Skin epidermis (tissue), 12 donors: ENCODE measurements at regions not wholly inside any gene's neighbourhood (a gene's known extent, or its start where the extent isn't known, plus 50 kb on each side); places are given as distances from the start of the nearest gene placed in this dataset.

ENCODE experiments used
- H3K27ac ChIP-seq, 21 experiments: fragments of 200-600 bp; sonication (generic) in 11 of 21; one replicate each; pipeline ENCODE4 v1.5.0; 2020; ENCODE audit warnings: mild to moderate bottlenecking in 3 of 21, inconsistent platforms in 2 of 21, moderate library complexity in 2 of 21
- H3K4me3 ChIP-seq, 7 experiments: fragments of 200-600 bp; sonication (generic) in 2 of 7; one replicate each; pipeline ENCODE4 v1.5.0; 2020; ENCODE audit warnings: inconsistent platforms in 2 of 7, mild to moderate bottlenecking in 2 of 7, moderate library complexity in 1 of 7

DNA sequence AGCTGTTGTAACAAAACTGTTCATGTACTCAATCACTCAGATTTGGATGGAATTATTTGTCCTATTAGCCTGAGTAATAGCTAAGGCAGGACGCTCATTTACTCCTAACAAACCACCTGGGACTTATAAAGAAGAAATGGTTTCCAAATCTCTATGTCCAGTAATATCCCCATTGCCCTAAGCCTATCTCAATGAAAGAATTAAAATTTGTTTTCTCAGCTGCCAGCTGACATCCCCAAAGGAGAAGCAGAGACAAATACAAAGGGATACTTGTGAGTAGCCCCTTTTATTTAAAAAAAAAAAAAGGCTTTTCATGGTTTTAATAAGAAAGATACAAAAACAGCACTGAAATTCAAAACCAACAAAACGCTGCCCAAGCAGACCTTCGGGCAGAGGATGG lies 211.4 kb upstream of the PARD3B start:
- Histone ChIP-seq H3K27ac (no peak overlapping the region), H3K4me3 (no peak overlapping the region)

DNA sequence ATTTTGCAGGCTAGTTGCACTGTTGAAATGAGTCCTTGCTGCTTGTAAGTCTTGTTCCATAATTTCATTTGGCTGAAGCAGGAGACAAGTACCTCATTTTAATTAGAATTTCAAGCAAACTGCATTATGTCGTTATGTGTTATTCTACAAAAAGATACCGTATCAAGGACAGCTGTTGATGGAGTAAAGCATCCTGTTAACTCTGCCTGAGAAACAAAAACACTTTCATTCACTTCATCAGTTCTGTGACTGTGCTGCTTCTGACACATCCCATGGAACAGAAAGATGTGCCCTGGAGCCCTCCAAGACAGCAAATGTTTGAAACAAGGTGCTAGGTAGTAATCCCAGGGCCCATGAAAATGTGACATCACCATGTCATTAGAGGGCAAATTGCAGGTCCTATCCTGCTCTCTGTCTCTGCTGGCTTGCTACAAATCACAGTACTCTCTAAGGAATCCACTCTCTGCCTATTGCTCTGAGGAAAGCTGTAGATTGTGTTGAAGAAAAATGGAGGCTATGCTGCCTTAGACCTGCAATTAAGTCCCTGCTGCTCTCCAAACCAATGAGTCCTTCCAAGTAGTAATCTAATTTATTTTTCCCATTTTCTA lies 209.7 kb upstream of the PARD3B start:
- Histone ChIP-seq H3K27ac (no peak overlapping the region), H3K4me3 (no peak overlapping the region)

- Histone ChIP-seq H3K4me3 (no peak overlapping the region), H3K27ac (no peak overlapping the region)
Measured at GRCh38 chr2:204336153-204336744, 209.0 kb upstream of the PARD3B start.

DNA sequence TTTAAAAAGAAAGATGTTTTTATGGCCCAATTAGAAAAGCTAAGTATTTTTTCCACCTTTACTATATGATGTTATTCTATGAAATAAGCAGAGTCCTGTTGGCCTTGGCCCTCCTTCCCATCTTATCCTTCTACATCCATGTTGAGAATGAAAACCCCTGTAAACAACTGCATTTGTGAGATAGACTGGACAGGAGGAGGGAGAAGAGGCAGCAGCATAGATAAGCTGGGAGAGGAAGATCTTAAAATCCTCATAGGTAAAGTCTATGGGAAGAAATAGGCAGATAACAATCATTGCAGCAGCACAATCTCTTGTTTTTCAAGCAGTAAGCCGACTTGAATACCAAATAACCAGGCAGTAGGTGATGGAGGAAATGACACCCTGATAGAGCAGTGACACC lies 207.6 kb upstream of the PARD3B start:
- H3K27ac ChIP-seq: no peak overlapping the region
- no peak overlapping the region for H3K4me3 ChIP-seq

- Histone ChIP-seq H3K27ac (no peak overlapping the region), H3K4me3 (no peak overlapping the region)
Measured at GRCh38 chr2:204339212-204339715, 206.0 kb upstream of the PARD3B start.

DNA sequence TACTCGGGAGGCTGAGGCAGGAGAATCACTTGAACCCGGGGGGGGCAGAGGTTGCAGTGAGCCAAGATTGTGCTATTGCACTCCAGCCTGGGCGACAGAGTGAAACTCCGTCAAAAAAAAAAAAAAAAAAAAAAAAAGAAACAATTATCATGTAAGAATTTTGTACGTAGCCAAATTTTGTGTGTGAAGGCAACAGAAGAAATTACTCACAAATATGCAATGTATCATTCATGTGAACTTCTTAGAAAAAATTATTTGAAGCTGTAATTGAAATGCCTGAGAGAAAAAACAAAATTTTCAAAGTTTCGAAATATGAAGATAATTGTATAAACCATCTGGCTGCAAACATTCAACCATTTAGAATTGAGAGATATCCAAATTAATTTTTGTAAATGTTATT lies 204.8 kb upstream of the PARD3B start:
- no peak overlapping the region for H3K4me3 ChIP-seq

GRCh38 chr2:204341887-204342276 lies 203.4 kb upstream of the PARD3B start:
- Histone ChIP-seq H3K4me3 (no peak overlapping the region), H3K27ac (no peak overlapping the region)

More for the DNA sequence above, 204.8 kb upstream of the PARD3B start:
- no peak overlapping the region for H3K27ac ChIP-seq

DNA sequence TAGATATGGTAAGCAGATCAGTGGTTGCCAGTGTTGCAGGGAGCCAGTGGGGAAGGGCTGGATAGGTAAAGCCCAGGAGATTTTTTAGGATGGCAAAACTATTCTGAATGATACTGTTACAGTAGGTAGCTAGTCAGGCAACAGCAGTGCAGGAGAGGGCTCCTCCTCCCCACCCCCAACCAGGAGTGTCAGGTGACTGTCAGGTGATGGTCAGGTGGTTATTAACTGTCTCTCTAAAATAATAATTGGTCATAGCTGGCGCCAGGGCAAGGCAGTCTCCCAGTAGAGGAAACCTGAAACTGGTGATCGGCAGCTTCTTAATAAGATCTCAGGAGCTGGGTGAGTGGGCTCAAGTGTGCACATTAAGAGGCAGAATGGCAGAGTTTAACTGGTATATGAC lies 201.6 kb upstream of the PARD3B start:
- Histone ChIP-seq H3K4me3 (no peak overlapping the region), H3K27ac (no peak overlapping the region)

GRCh38 chr2:204344119-204344518 lies 201.2 kb upstream of the PARD3B start:
- H3K27ac ChIP-seq: no peak overlapping the region
- no peak overlapping the region for H3K4me3 ChIP-seq

DNA sequence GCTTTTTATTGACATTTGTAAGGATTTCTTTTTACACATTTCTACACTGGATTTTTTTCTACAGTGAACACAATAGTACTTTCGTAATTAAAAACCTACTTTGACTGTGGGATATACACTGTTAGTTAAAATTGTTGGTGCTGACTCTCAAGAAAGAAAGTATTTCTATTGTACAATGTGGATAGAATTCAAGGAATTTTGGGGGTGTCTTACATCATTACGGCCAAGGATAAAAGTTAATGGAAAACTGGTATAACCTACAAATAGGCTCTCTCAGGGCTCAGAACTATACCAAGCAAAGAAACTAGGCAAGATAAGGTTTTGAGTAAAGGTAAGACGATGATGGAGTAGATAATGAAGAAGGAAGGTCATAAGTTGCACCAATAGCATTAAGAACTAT lies 198.4 kb upstream of the PARD3B start:
- Histone ChIP-seq H3K27ac (no peak overlapping the region), H3K4me3 (no peak overlapping the region)

DNA sequence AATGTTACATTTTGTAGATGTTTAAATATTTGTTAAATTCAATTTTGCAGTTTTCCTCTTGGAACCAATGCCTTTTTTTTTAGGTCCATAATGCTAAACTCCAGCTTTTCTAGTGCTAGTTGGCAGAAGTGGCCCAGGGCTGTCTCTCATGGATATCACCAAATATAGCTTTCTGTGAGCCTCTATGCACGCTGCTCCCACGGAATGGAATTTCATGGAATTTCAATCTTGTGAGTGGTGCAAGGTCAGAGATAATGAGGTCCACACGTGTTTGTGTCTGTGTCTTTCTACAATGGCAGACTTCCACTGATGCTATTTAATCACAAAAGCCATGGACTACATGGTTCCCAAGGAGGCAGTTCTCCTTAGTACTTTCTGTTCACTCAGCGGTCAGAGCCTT lies 191.5 kb upstream of the PARD3B start:
- Histone ChIP-seq H3K27ac (no peak overlapping the region), H3K4me3 (no peak overlapping the region)

- no peak overlapping the region for H3K27ac ChIP-seq
- H3K4me3 ChIP-seq: no peak overlapping the region
Measured at GRCh38 chr2:204354442-204354856, 190.8 kb upstream of the PARD3B start.

GRCh38 chr2:204355688-204356087 lies 189.6 kb upstream of the PARD3B start:
- Histone ChIP-seq H3K4me3 (no peak overlapping the region), H3K27ac (no peak overlapping the region)

DNA sequence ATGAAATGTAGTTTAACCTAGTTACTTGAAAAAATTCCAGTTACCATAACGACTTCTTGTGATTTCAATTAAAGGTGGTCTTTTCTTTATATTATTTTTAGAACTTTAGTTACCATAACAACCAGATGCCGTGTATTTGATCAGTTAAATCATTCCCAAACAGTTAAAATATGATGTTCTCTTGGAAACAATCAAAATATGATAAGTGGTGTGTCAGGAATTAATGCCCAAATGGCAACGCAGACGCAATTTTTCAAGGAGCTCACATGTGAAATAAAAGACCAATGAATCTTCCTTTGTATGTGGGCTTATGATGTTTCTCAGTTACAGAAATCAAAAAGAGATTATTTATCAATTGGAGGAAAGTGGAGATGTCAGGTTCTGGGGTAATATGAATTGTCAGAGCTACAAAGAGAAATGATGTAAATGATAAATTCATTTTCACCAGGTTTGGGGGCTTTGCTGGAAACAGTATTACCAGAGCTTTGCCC lies 189.1 kb upstream of the PARD3B start:
- H3K27ac ChIP-seq: no peak overlapping the region
- H3K4me3 ChIP-seq: no peak overlapping the region

DNA sequence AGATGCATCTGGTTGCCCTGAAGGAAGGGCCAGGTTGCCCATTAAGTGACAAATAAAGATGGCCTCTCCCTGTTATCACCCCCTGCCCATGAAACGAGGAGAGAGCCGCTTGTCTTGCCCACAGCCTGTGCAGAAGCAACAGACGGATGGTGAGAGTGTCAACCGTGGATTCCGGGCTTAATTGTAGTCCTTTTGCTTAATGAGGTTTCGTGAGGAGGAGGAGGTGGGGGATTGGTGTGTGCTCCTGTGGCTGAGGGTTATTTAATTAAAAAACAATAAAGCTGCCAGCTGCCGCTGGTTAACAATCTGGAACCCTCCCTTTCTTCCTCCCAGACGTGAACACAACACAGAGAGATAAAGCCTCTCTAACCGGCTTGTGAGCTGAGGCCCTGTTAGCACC lies 188.0 kb upstream of the PARD3B start:
- H3K4me3 ChIP-seq: no peak overlapping the region
- no peak overlapping the region for H3K27ac ChIP-seq

DNA sequence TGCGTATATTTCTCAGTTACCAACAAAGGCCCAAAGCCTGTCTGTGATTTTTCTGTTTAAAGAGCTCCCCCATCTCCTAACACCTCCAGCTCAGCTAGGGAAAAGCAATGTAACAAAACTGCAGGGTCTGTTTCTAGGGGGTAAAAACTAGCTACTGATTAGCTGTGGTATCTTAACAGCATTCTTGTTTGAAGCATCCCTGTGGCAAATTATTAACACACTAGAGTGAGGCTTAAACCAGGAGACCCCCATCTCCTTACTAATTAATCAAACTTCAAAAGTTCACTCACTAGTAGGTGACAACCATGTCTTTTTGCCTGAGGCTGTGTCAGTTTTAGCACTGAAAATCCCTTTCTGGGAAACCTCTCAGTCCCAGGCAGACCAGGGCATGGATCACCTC lies 186.2 kb upstream of the PARD3B start:
- H3K27ac ChIP-seq: no peak overlapping the region
- no peak overlapping the region for H3K4me3 ChIP-seq

DNA sequence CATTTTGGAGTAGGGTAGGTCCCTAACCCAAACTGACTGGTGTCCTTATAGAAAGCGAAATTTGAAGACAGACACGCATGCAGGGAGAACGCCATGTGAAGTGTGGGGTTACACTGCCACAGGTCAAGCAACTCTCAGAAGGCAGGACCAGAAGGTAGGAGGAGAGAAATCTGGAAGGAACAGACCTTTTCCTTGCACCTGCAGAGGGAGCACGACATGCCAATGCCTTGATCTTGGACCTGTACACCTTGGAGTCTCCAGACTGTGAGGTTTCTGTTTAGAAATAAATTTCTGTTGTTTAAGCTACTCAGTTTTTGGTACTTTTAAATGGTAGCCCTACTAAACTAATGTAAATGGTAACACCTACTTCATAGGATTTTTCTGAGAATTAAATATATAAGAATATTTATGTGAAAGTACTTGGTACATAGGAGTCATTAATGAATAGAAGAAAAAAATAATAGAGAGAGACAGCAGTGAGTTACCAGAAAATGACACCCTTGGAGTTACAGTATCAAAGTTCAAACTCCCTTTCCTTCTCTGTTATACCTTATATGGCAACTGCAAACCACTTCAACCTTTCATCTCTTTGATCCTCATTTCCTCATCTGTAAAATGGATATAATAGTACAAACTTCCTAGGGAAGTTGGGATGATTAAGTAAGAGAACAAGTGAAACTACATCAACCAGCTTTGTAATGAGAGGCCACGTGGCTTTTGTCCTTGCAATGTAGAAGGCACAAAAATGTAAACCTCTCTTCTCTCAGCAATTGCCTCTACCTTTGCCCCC lies 184.9 kb upstream of the PARD3B start:
- Histone ChIP-seq H3K4me3 (no peak overlapping the region), H3K27ac (no peak overlapping the region)

- Histone ChIP-seq H3K4me3 (no peak overlapping the region), H3K27ac (no peak overlapping the region)
Measured at GRCh38 chr2:204361738-204362137, 183.5 kb upstream of the PARD3B start.

DNA sequence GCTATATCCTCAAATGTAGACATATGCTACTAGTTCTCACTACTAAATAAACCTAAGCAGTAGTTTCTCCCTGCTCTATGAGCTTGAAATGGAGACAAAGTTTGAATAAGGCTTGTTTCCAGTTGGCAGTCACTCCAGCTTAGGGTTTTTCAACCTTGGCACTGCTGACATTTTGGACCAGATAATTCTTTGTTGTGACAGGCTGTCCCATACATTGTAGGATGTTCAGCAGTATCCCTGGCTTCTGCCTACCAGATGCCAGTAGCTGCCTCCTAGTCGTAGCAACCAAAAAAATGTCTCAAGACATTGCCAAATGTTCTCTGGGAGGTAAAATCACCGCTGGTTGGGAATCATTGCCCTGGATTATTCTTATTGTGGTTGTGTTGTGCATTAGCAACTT lies 182.7 kb upstream of the PARD3B start:
- no peak overlapping the region for H3K27ac ChIP-seq

DNA sequence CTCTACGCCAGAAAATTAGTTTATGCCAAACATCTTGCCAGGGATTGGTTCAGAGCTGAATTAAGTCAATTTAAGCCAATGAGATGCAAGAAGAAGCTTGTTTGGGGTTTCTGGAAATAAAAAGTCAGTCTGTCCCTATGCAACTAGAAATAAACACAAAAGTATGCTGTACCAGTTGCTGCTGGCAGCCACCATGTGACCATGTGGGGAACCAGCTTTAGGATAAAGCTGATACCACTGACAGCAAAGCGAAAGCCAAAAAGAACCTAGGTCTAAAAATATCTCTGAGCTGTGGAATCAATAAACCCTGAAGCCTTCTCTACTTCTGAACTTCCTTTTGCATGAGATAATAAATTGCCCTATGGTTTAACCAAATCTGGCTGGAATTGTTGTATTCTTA lies 181.8 kb upstream of the PARD3B start:
- Histone ChIP-seq H3K4me3 (no peak overlapping the region), H3K27ac (no peak overlapping the region)

More for the DNA sequence above, 182.7 kb upstream of the PARD3B start:
- no peak overlapping the region for H3K4me3 ChIP-seq
